ENCODE measurements at regions not wholly inside any gene's neighbourhood (a gene's known extent, or its start where the extent isn't known, plus 50 kb on each side); places are given as distances from the start of the nearest gene placed in this dataset.

- H3K27ac ChIP-seq (ENCODE audit: low read length, poor library complexity, severe bottlenecking), result no peak overlapping the region
- DNase-seq, result no peak
- no peak overlapping the region for H2AK5ac ChIP-seq (ENCODE audit: low read length, severe bottlenecking)
- WGBS, result 95% methylated on average over 3 of the region's 3 CpGs
- H3K14ac ChIP-seq (ENCODE audit: low read length in 2 of 2), result no peak overlapping the region
- no peak overlapping the region for H2BK12ac ChIP-seq (ENCODE audit: low read length in 2 of 2)
- H3K79me1 ChIP-seq (replicated peaks; ENCODE audit: low read length, poor library complexity, severe bottlenecking), result no peaks in the 10 kb centered on the region
- no peak overlapping the region for H3K4ac ChIP-seq (ENCODE audit: low read depth in 1 of 2, low read length in 2 of 2)
- H3K18ac ChIP-seq (ENCODE audit: low read depth in 1 of 2, low read length in 2 of 2), result no peak overlapping the region
- H2BK5ac ChIP-seq (ENCODE audit: low read depth, low read length, poor library complexity, severe bottlenecking), result no peak overlapping the region
- H3K9me3 ChIP-seq (ENCODE audit: control insufficient read depth, low read length), result no peaks in the 10 kb centered on the region
- no peak overlapping the region for H2AFZ ChIP-seq (ENCODE audit: low read depth, low read length)
- H3K4me2 ChIP-seq (ENCODE audit: low read length, poor library complexity, severe bottlenecking), result no peak overlapping the region
- H2BK120ac ChIP-seq (ENCODE audit: low read depth, low read length), result no peak overlapping the region
- H3K23ac ChIP-seq (ENCODE audit: low read length in 2 of 2), result no peak overlapping the region
- H3K36me3 ChIP-seq (ENCODE audit: control insufficient read depth in 1 of 2, insufficient read depth in 2 of 2, low read depth in 1 of 2, low read length in 2 of 2), result peaks cover 0 to 2% of the 10 kb centered on the region in 2 experiments
- H4K8ac ChIP-seq (ENCODE audit: low read length), result no peak overlapping the region
- H3K4me3 ChIP-seq (ENCODE audit: insufficient read depth in 1 of 2, low read depth in 1 of 2, low read length in 2 of 2), result no peak overlapping the region
- H4K91ac ChIP-seq (ENCODE audit: low read length), result no peak overlapping the region
- peaks cover 5% of the 10 kb centered on the region for H3K4me1 ChIP-seq (ENCODE audit: control insufficient read depth, insufficient read depth, low read depth, low read length)
- H2BK15ac ChIP-seq (ENCODE audit: low read depth, poor library complexity, severe bottlenecking), result peak overlapping the region; percentile 80
- no peak overlapping the region for H3K9ac ChIP-seq (ENCODE audit: low read length)
- peaks cover 5 to 11% of the 10 kb centered on the region in 2 experiments for H3K27me3 ChIP-seq (ENCODE audit: control insufficient read depth in 1 of 2, insufficient read depth in 1 of 2, low read length in 2 of 2)
These were observed 92.9 kb upstream of the PPM1J start for GRCh38 chr1:112807999-112808398.

DNA sequence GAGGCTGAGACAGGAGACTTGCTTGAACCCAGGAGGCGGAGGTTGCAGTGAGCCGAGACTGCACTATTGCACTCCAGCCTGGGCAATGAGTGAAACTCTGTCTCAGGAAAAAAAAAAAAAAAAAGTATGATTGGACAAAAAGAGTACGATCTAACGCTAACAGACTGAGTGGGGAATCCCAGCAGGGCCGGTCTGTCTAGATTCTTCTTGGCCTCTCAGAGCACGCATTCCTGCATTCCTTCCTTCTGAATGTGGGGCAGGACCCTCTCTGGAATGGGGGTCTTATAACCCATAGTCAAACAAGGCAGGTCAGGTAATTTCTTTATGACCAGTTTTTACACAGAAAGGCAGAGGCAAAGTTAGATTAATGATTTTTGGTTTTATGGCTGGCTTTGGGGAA, 92.0 kb upstream of the PPM1J start:
- H3K36me3 ChIP-seq (ENCODE audit: control insufficient read depth in 1 of 2, insufficient read depth in 2 of 2, low read depth in 1 of 2, low read length in 2 of 2), result peaks cover 0 to 2% of the 10 kb centered on the region in 2 experiments
- DNase-seq, result no peak
- H3K4me2 ChIP-seq (ENCODE audit: low read length, poor library complexity, severe bottlenecking), result no peak overlapping the region
- H3K79me1 ChIP-seq (replicated peaks; ENCODE audit: low read length, poor library complexity, severe bottlenecking), result no peaks in the 10 kb centered on the region
- H3K23ac ChIP-seq (ENCODE audit: low read length in 2 of 2), result no peak overlapping the region
- H2BK5ac ChIP-seq (ENCODE audit: low read depth, low read length, poor library complexity, severe bottlenecking), result no peak overlapping the region
- H3K9ac ChIP-seq (ENCODE audit: low read length), result no peak overlapping the region
- no peak overlapping the region for H3K18ac ChIP-seq (ENCODE audit: low read depth in 1 of 2, low read length in 2 of 2)
- H2BK120ac ChIP-seq (ENCODE audit: low read depth, low read length), result no peak overlapping the region
- no peak overlapping the region for H3K4me3 ChIP-seq (ENCODE audit: insufficient read depth in 1 of 2, low read depth in 1 of 2, low read length in 2 of 2)
- peaks cover 5% of the 10 kb centered on the region for H3K4me1 ChIP-seq (ENCODE audit: control insufficient read depth, insufficient read depth, low read depth, low read length)
- peaks cover 5 to 11% of the 10 kb centered on the region in 2 experiments for H3K27me3 ChIP-seq (ENCODE audit: control insufficient read depth in 1 of 2, insufficient read depth in 1 of 2, low read length in 2 of 2)
- H4K91ac ChIP-seq (ENCODE audit: low read length), result no peak overlapping the region
- H2BK12ac ChIP-seq (ENCODE audit: low read length in 2 of 2), result no peak overlapping the region
- no peak overlapping the region for H2AK5ac ChIP-seq (ENCODE audit: low read length, severe bottlenecking)
- H2AFZ ChIP-seq (ENCODE audit: low read depth, low read length), result no peak overlapping the region
- no peak overlapping the region for H4K8ac ChIP-seq (ENCODE audit: low read length)
- WGBS, result 77% methylated on average over 6 of the region's 6 CpGs
- no peak overlapping the region for H3K14ac ChIP-seq (ENCODE audit: low read length in 2 of 2)
- no peak overlapping the region for H3K27ac ChIP-seq (ENCODE audit: low read length, poor library complexity, severe bottlenecking)
- H2BK15ac ChIP-seq (ENCODE audit: low read depth, poor library complexity, severe bottlenecking), result no peak overlapping the region
- no peaks in the 10 kb centered on the region for H3K9me3 ChIP-seq (ENCODE audit: control insufficient read depth, low read length)
- no peak overlapping the region for H3K4ac ChIP-seq (ENCODE audit: low read depth in 1 of 2, low read length in 2 of 2)

GRCh38 chr1:112806090-112806642, 91.0 kb upstream of the PPM1J start:
- Histone ChIP-seq H3K9me3 (ENCODE audit: control insufficient read depth, low read length) (no peaks in the 10 kb centered on the region), H3K4ac (ENCODE audit: low read depth in 1 of 2, low read length in 2 of 2) (no peak overlapping the region), H4K8ac (ENCODE audit: low read length) (no peak overlapping the region), H3K9ac (ENCODE audit: low read length) (no peak overlapping the region), H2AFZ (ENCODE audit: low read depth, low read length) (no peak overlapping the region), H3K14ac (ENCODE audit: low read length in 2 of 2) (no peak overlapping the region), H3K4me1 (ENCODE audit: control insufficient read depth, insufficient read depth, low read depth, low read length) (peaks cover 5% of the 10 kb centered on the region), H2AK5ac (ENCODE audit: low read length, severe bottlenecking) (no peak overlapping the region), H3K79me1 (replicated peaks; ENCODE audit: low read length, poor library complexity, severe bottlenecking) (no peaks in the 10 kb centered on the region), H2BK120ac (ENCODE audit: low read depth, low read length) (no peak overlapping the region), H2BK15ac (ENCODE audit: low read depth, poor library complexity, severe bottlenecking) (no peak overlapping the region), H2BK12ac (ENCODE audit: low read length in 2 of 2) (no peak overlapping the region), H3K4me2 (ENCODE audit: low read length, poor library complexity, severe bottlenecking) (no peak overlapping the region), H3K27me3 (ENCODE audit: control insufficient read depth in 1 of 2, insufficient read depth in 1 of 2, low read length in 2 of 2) (peaks cover 5 to 11% of the 10 kb centered on the region in 2 experiments), H2BK5ac (ENCODE audit: low read depth, low read length, poor library complexity, severe bottlenecking) (no peak overlapping the region), H4K91ac (ENCODE audit: low read length) (no peak overlapping the region), H3K18ac (ENCODE audit: low read depth in 1 of 2, low read length in 2 of 2) (no peak overlapping the region), H3K23ac (ENCODE audit: low read length in 2 of 2) (no peak overlapping the region), H3K36me3 (ENCODE audit: control insufficient read depth in 1 of 2, insufficient read depth in 2 of 2, low read depth in 1 of 2, low read length in 2 of 2) (peaks cover 0 to 2% of the 10 kb centered on the region in 2 experiments), H3K27ac (ENCODE audit: low read length, poor library complexity, severe bottlenecking) (no peak overlapping the region), H3K4me3 (ENCODE audit: insufficient read depth in 1 of 2, low read depth in 1 of 2, low read length in 2 of 2) (no peak overlapping the region)
- WGBS, result 88% methylated on average over 3 of the region's 3 CpGs
- DNase-seq, result no peak

DNA sequence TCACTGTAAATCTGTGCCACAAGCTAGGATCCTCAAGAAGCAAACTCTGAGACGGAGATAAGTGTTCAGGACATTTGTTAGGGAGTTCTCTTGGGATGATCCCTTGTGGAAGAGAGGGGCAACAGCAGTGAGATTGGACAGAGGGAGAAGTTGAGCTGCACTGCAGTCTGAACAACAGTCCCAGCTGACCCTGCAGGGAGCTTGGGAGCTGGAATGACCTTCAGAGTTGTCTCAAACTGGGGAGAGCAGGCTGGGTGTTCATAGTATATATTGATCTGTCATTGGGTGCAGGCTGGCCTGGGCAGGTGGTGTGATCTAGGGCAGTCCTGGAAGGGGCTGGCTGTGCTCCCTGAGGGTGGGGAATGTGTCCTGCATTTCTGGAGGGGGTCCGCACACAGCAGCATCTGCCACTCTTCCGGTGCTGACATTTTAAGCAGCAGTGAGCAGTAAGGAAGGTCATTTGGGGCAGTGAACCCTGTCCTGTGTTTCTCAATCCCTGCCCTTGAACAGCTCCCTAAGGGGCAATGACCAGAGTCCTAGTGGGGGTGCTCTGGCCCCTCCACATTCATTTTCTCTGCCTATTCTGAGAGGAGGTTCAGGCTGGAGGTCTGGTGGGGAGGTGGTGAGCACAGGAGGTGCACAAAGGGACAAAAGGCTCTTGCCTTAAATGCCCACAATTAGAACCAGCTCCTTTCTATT, 90.2 kb upstream of the PPM1J start:
- no peak overlapping the region for H3K27ac ChIP-seq (ENCODE audit: low read length, poor library complexity, severe bottlenecking)

More for the DNA sequence above, 90.2 kb upstream of the PPM1J start:
- H2BK120ac ChIP-seq (ENCODE audit: low read depth, low read length), result no peak overlapping the region
- no peak overlapping the region for H3K4me2 ChIP-seq (ENCODE audit: low read length, poor library complexity, severe bottlenecking)
- no peak overlapping the region for H3K9ac ChIP-seq (ENCODE audit: low read length)
- H3K14ac ChIP-seq (ENCODE audit: low read length in 2 of 2), result no peak overlapping the region
- no peak overlapping the region for H3K4ac ChIP-seq (ENCODE audit: low read depth in 1 of 2, low read length in 2 of 2)
- no peak overlapping the region for H4K8ac ChIP-seq (ENCODE audit: low read length)
- no peaks in the 10 kb centered on the region for H3K79me1 ChIP-seq (replicated peaks; ENCODE audit: low read length, poor library complexity, severe bottlenecking)
- no peak overlapping the region for H3K4me3 ChIP-seq (ENCODE audit: insufficient read depth in 1 of 2, low read depth in 1 of 2, low read length in 2 of 2)
- no peak overlapping the region for H2BK12ac ChIP-seq (ENCODE audit: low read length in 2 of 2)
- H4K91ac ChIP-seq (ENCODE audit: low read length), result no peak overlapping the region
- no peaks in the 10 kb centered on the region for H3K9me3 ChIP-seq (ENCODE audit: control insufficient read depth, low read length)
- no peak overlapping the region for H2BK5ac ChIP-seq (ENCODE audit: low read depth, low read length, poor library complexity, severe bottlenecking)
- peaks cover 5 to 11% of the 10 kb centered on the region in 2 experiments for H3K27me3 ChIP-seq (ENCODE audit: control insufficient read depth in 1 of 2, insufficient read depth in 1 of 2, low read length in 2 of 2)
- no peak overlapping the region for H3K18ac ChIP-seq (ENCODE audit: low read depth in 1 of 2, low read length in 2 of 2)
- no peak overlapping the region for H2AFZ ChIP-seq (ENCODE audit: low read depth, low read length)
- H3K23ac ChIP-seq (ENCODE audit: low read length in 2 of 2), result no peak overlapping the region
- no peak for DNase-seq
- no peak overlapping the region for H2AK5ac ChIP-seq (ENCODE audit: low read length, severe bottlenecking)
- H3K36me3 ChIP-seq (ENCODE audit: control insufficient read depth in 1 of 2, insufficient read depth in 2 of 2, low read depth in 1 of 2, low read length in 2 of 2), result peaks cover 0 to 2% of the 10 kb centered on the region in 2 experiments
- H3K4me1 ChIP-seq (ENCODE audit: control insufficient read depth, insufficient read depth, low read depth, low read length), result peaks cover 5% of the 10 kb centered on the region
- 59% methylated on average over 3 of the region's 3 CpGs for WGBS
- no peak overlapping the region for H2BK15ac ChIP-seq (ENCODE audit: low read depth, poor library complexity, severe bottlenecking)
